ENCODE measurements at regions not wholly inside any gene's neighbourhood (a gene's known extent, or its start where the extent isn't known, plus 50 kb on each side); places are given as distances from the start of the nearest gene placed in this dataset.

- TF ChIP-seq TAF1 (IDR thresholded peaks at IDR 0.05; ENCODE audit: low read depth, low read length) (no peak), POLR2A (IDR thresholded peaks at IDR 0.05; ENCODE audit: low read depth, low read length) (no peak), SPI1 (IDR thresholded peaks at IDR 0.05; ENCODE audit: low read depth, low read length) (no peak), POU2F2 (IDR thresholded peaks at IDR 0.05; ENCODE audit: low read depth, low read length) (no peak)
These were observed 122.0 kb downstream of the GLUD2 start for GRCh38 chrX:121169099-121170035.
